ENCODE measurements at regions not wholly inside any gene's neighbourhood (a gene's known extent, or its start where the extent isn't known, plus 50 kb on each side); places are given as distances from the start of the nearest gene placed in this dataset.
"Not testable (repeated sequence)": the region's sequence is repeated elsewhere in the genome, so short reads cannot be mapped to it uniquely, and the experiment has no call there.

DNA sequence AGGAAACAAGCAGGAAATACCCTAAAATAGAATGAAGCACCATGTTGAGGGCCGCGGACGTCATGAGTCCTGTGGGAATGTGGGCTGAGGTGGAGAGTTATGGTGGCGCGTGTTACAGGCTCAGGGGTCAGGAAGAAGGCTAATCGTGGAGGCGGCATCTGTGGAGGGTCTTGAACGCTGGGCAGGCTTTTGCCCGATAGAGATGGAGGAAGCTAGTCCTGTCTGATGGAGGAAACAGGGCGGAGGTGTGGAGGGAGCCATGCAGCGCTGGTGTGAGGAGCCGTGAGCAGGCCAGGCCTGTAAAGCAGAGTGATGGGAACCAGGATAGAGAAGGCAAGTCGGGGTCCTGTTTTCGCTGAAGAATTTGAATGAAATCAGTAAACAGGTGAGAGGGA is 4566.1 kb upstream of the OR11H1 start:
- H2BK20ac ChIP-seq (ENCODE audit: low read length); H3K4me2 ChIP-seq (ENCODE audit: insufficient read depth in 1 of 2, low read depth in 2 of 2, low read length in 2 of 2); H3K56ac ChIP-seq (replicated peaks; ENCODE audit: insufficient read length, low read depth, low read length); H4K91ac ChIP-seq (replicated peaks; ENCODE audit: insufficient read length, low read length); H3K14ac ChIP-seq (ENCODE audit: insufficient read length); FAIRE-seq; H2AFZ ChIP-seq (ENCODE audit: low read length); H3K27ac ChIP-seq (ENCODE audit: low read depth, low read length); H3K23me2 ChIP-seq (ENCODE audit: low read depth, low read length); POLR2A ChIA-PET (ENCODE audit: partially characterized antibody); DNase-seq (ENCODE audit: low read depth in 1 of 2, low spot score in 2 of 2); H3K79me1 ChIP-seq (ENCODE audit: low read depth, low read length); H2BK12ac ChIP-seq (ENCODE audit: low read depth, low read length); H3K36me3 ChIP-seq (ENCODE audit: control insufficient read depth in 2 of 4, insufficient read depth in 4 of 4, low read length in 3 of 4); H3K27me3 ChIP-seq (replicated peaks in 1 of 4; ENCODE audit: control insufficient read depth in 3 of 4, extremely low read depth in 1 of 4, insufficient read depth in 3 of 4, low read length in 3 of 4); H3K4ac ChIP-seq (replicated peaks; ENCODE audit: insufficient read length, low read depth, low read length); H2BK15ac ChIP-seq (ENCODE audit: low read length); H3K4me3 ChIP-seq (ENCODE audit: extremely low read depth in 1 of 4, insufficient read depth in 2 of 4, low read depth in 3 of 4, low read length in 4 of 4); H3K23ac ChIP-seq (ENCODE audit: insufficient read length); H2BK5ac ChIP-seq (ENCODE audit: low read depth, low read length); H3K4me1 ChIP-seq (replicated peaks in 1 of 4; ENCODE audit: control insufficient read depth in 3 of 4, insufficient read depth in 4 of 4, low read length in 3 of 4); H3K79me2 ChIP-seq (ENCODE audit: control insufficient read depth in 1 of 2, insufficient read depth in 2 of 2, low read length in 2 of 2); CTCF ChIA-PET (ENCODE audit: partially characterized antibody); H4K8ac ChIP-seq (ENCODE audit: extremely low read depth, insufficient read depth, low read length); H4K20me1 ChIP-seq (replicated peaks in 1 of 2; ENCODE audit: control insufficient read depth in 1 of 2, insufficient read depth in 2 of 2, low read length in 2 of 2); H4K5ac ChIP-seq (ENCODE audit: insufficient read length, low read depth, low read length); H3K9ac ChIP-seq (replicated peaks in 1 of 4; ENCODE audit: extremely low read depth in 1 of 4, low read depth in 3 of 4, low read length in 3 of 4); H2BK120ac ChIP-seq (replicated peaks; ENCODE audit: low read depth, low read length); H3K18ac ChIP-seq (ENCODE audit: extremely low read depth, low read length); H2AK5ac ChIP-seq (ENCODE audit: low read depth, low read length): not testable (repeated sequence)
- 93% methylated on average over 14 of the region's 14 CpGs; no CpG with 5 or more reads in 1 of the 2 experiments for WGBS, 2 experiments (ENCODE audit: extremely low coverage in 1 of 2, insufficient coverage in 1 of 2, insufficient read length in 1 of 2, insufficient replicate concordance in 2 of 2, low coverage in 1 of 2, low lambda C conversion rate in 2 of 2, missing lambda C conversion rate in 1 of 2)
- H3K9me3 ChIP-seq (ENCODE audit: insufficient read depth in 2 of 2, low read depth in 1 of 2, low read length in 1 of 2): peaks cover 54 to 62% of the 10 kb centered on the region in 2 experiments
